H1 (cell line): ENCODE measurements at regions not wholly inside any gene's neighbourhood (a gene's known extent, or its start where the extent isn't known, plus 50 kb on each side); places are given as distances from the start of the nearest gene placed in this dataset.

Experiments used
- CTCF ChIA-PET: fragments of 300-600 bp; sonication (Branson Sonifier 250); formaldehyde crosslinking; loops from one replicate; lab custom pipeline; 2021; ENCODE audit not compliant: partially characterized antibody; lab: Charles Lee
- POLR2A ChIA-PET: fragments of 300-600 bp; sonication (Branson Sonifier 250); formaldehyde crosslinking; loops from one replicate; lab custom pipeline; 2021; ENCODE audit warnings: inconsistent platforms; ENCODE audit not compliant: partially characterized antibody; lab: Charles Lee
- DNase-seq, 2 experiments: peaks; one replicate each; pipeline versions ENCODE4 v3.0.0 to v3.0.0-alpha.2; 2010 to 2022; ENCODE audit warnings: low spot score in 2 of 2, low read depth in 1 of 2, mixed read lengths in 1 of 2
- FAIRE-seq: peaks from 2 replicates; lab custom pipeline; 2011; peaks lifted over from hg19 to GRCh38; lab: Jason Lieb, UNC
- H2AFZ ChIP-seq: 2 replicates; pipeline ENCODE4 v1.8.1; 2012; ENCODE audit warnings: low read length, inconsistent platforms
- H2AK5ac ChIP-seq: 2 replicates; pipeline ENCODE4 v1.6.1; 2013; ENCODE audit warnings: low read depth, low read length
- H2BK120ac ChIP-seq: replicated peaks from 2 replicates; pipeline ENCODE3; 2013; ENCODE audit warnings: low read depth, low read length, inconsistent platforms
- H2BK12ac ChIP-seq: 2 replicates; pipeline ENCODE4 v1.6.1; 2013; ENCODE audit warnings: low read depth, low read length
- H2BK15ac ChIP-seq: 2 replicates; pipeline ENCODE4 v1.6.1; 2013; ENCODE audit warnings: low read length
- H2BK20ac ChIP-seq: 2 replicates; pipeline ENCODE4 v1.6.1; 2013; ENCODE audit warnings: low read length
- H2BK5ac ChIP-seq: 2 replicates; pipeline ENCODE4 v1.6.1; 2013; ENCODE audit warnings: low read depth, low read length
- H3K14ac ChIP-seq: 2 replicates; pipeline ENCODE4 v1.6.1; 2013; ENCODE audit warnings: inconsistent platforms; ENCODE audit not compliant: insufficient read length
- H3K18ac ChIP-seq: 2 replicates; pipeline ENCODE4 v1.6.1; 2013; ENCODE audit warnings: low read length; ENCODE audit errors: extremely low read depth
- H3K23ac ChIP-seq: 2 replicates; pipeline ENCODE4 v1.6.1; 2013; ENCODE audit warnings: inconsistent platforms; ENCODE audit not compliant: insufficient read length
- H3K23me2 ChIP-seq: 2 replicates; pipeline ENCODE4 v1.6.1; 2013; ENCODE audit warnings: low read depth, low read length
- H3K27ac ChIP-seq: 2 replicates; pipeline ENCODE4 v1.6.1; 2011; ENCODE audit warnings: low read depth, low read length, inconsistent platforms
- H3K27me3 ChIP-seq, 4 experiments: replicated peaks in 1 of 4; 1 replicate in 1 of 4; 2 replicates in 3 of 4; pipeline versions ENCODE4 v1.6.1 to v1.8.1; 2011 to 2013; ENCODE audit warnings: low read length in 3 of 4, mild to moderate bottlenecking in 3 of 4, inconsistent platforms in 2 of 4, mixed read lengths in 2 of 4, moderate library complexity in 1 of 4; ENCODE audit not compliant: control insufficient read depth in 3 of 4, insufficient read depth in 3 of 4; ENCODE audit errors: extremely low read depth in 1 of 4
- H3K36me3 ChIP-seq, 4 experiments: 2 replicates each; pipeline versions ENCODE4 v1.6.1 to v1.8.1; 2011 to 2013; ENCODE audit warnings: mild to moderate bottlenecking in 4 of 4, low read length in 3 of 4, moderate library complexity in 2 of 4, control low read depth in 1 of 4, inconsistent platforms in 1 of 4; ENCODE audit not compliant: insufficient read depth in 4 of 4, control insufficient read depth in 2 of 4
- H3K4ac ChIP-seq: replicated peaks from 2 replicates; pipeline ENCODE3; 2013; ENCODE audit warnings: low read length, low read depth, mixed read lengths, inconsistent platforms; ENCODE audit not compliant: insufficient read length
- H3K4me1 ChIP-seq, 4 experiments: replicated peaks in 1 of 4; 1 replicate in 1 of 4; 2 replicates in 3 of 4; pipeline versions ENCODE4 v1.6.1 to v1.8.1; 2011 to 2013; ENCODE audit warnings: low read length in 3 of 4, inconsistent platforms in 2 of 4, mixed read lengths in 1 of 4; ENCODE audit not compliant: insufficient read depth in 4 of 4, control insufficient read depth in 3 of 4
- H3K4me2 ChIP-seq, 2 experiments: 2 replicates each; pipeline versions ENCODE4 v1.6.1 to v1.8.1; 2011 to 2013; ENCODE audit warnings: low read depth in 2 of 2, low read length in 2 of 2, control low read depth in 1 of 2, inconsistent platforms in 1 of 2, mild to moderate bottlenecking in 1 of 2; ENCODE audit not compliant: insufficient read depth in 1 of 2
- H3K4me3 ChIP-seq, 4 experiments: fragments of 200-600, 300-600 bp in 1 of 4; sonication (generic), shearing (Covaris generic), sonication (Bioruptor Twin) in 1 of 4; 2 replicates each; pipeline versions ENCODE4 v1.5.1 to v1.8.1; 2011 to 2016; ENCODE audit warnings: low read length in 4 of 4, low read depth in 3 of 4, control low read depth in 2 of 4, inconsistent platforms in 2 of 4, mild to moderate bottlenecking in 2 of 4, mixed read lengths in 1 of 4, moderate library complexity in 1 of 4; ENCODE audit not compliant: insufficient read depth in 2 of 4; ENCODE audit errors: extremely low read depth in 1 of 4
- H3K56ac ChIP-seq: replicated peaks from 2 replicates; pipeline ENCODE3; 2013; ENCODE audit warnings: low read depth, mild to moderate bottlenecking, mixed read lengths, low read length, inconsistent platforms; ENCODE audit not compliant: insufficient read length
- H3K79me1 ChIP-seq: 2 replicates; pipeline ENCODE4 v1.6.1; 2013; ENCODE audit warnings: low read depth, low read length, control low read depth
- H3K79me2 ChIP-seq, 2 experiments: 2 replicates each; pipeline versions ENCODE4 v1.6.1 to v1.8.1; 2012 to 2013; ENCODE audit warnings: low read length in 2 of 2, mild to moderate bottlenecking in 2 of 2, inconsistent platforms in 1 of 2; ENCODE audit not compliant: insufficient read depth in 2 of 2, control insufficient read depth in 1 of 2
- H3K9ac ChIP-seq, 4 experiments: replicated peaks in 1 of 4; 1 replicate in 1 of 4; 2 replicates in 3 of 4; pipeline versions ENCODE4 v1.6.1 to v1.8.1; 2011 to 2013; ENCODE audit warnings: low read depth in 3 of 4, low read length in 3 of 4, control low read depth in 2 of 4, mild to moderate bottlenecking in 2 of 4, moderate library complexity in 2 of 4, inconsistent platforms in 1 of 4; ENCODE audit errors: extremely low read depth in 1 of 4
- H3K9me3 ChIP-seq, 2 experiments: 2 replicates each; pipeline versions ENCODE4 v1.6.1 to v1.8.1; 2012 to 2013; ENCODE audit warnings: mild to moderate bottlenecking in 2 of 2, moderate library complexity in 2 of 2, control low read depth in 1 of 2, inconsistent platforms in 1 of 2, low read depth in 1 of 2, low read length in 1 of 2, mixed read lengths in 1 of 2; ENCODE audit not compliant: insufficient read depth in 2 of 2
- H4K20me1 ChIP-seq, 2 experiments: replicated peaks in 1 of 2; 2 replicates each; pipeline versions ENCODE3 to v1.8.1; 2011 to 2013; ENCODE audit warnings: inconsistent platforms in 2 of 2, low read length in 2 of 2, mild to moderate bottlenecking in 1 of 2; ENCODE audit not compliant: insufficient read depth in 2 of 2, control insufficient read depth in 1 of 2
- H4K5ac ChIP-seq: 2 replicates; pipeline ENCODE4 v1.6.1; 2013; ENCODE audit warnings: low read length, low read depth, mixed read lengths, inconsistent platforms; ENCODE audit not compliant: insufficient read length
- H4K8ac ChIP-seq: 2 replicates; pipeline ENCODE4 v1.8.0; 2013; ENCODE audit warnings: mild to moderate bottlenecking, moderate library complexity, low read length, inconsistent platforms; ENCODE audit not compliant: insufficient read depth; ENCODE audit errors: extremely low read depth
- H4K91ac ChIP-seq: replicated peaks from 2 replicates; pipeline ENCODE3; 2013; ENCODE audit warnings: low read length, mixed read lengths, inconsistent platforms; ENCODE audit not compliant: insufficient read length
- CBX5 ChIP-seq: fragments of 300-800, 300-1000 bp; sonication (generic); IDR thresholded peaks from 2 replicates; pipeline ENCODE4 v1.7.1; 2016; ENCODE audit warnings: antibody characterized with exemption, low read length, low read depth
- CHD1 ChIP-seq: IDR thresholded peaks from 2 replicates; pipeline ENCODE4 v1.6.1; 2012; ENCODE audit warnings: low read depth, low read length, improper control_type of control experiment
- EGR1 ChIP-seq: IDR thresholded peaks from 2 replicates; pipeline ENCODE4 v1.6.1; 2011; ENCODE audit warnings: low read depth, low read length, borderline replicate concordance
- KDM4A ChIP-seq: IDR thresholded peaks from one replicate; pipeline ENCODE4 v1.7.1; 2012; ENCODE audit warnings: low read depth, mild to moderate bottlenecking, moderate library complexity, low read length, inconsistent platforms; ENCODE audit not compliant: severe bottlenecking
- PHF8 ChIP-seq: fragments of 200-600 bp; sonication (generic); conservative IDR thresholded peaks from 2 replicates; pipeline ENCODE4 v1.7.1; 2012; ENCODE audit warnings: low read depth, mild to moderate bottlenecking, inconsistent platforms, low read length, moderate library complexity
- SIN3A ChIP-seq, 2 experiments: IDR thresholded peaks in 1 of 2; conservative IDR thresholded peaks in 1 of 2; 2 replicates each; pipeline ENCODE4 v1.6.1; 2011 to 2012; ENCODE audit warnings: low read length in 2 of 2, improper control_type of control experiment in 1 of 2, low read depth in 1 of 2, mild to moderate bottlenecking in 1 of 2
- SP4 ChIP-seq: IDR thresholded peaks from 2 replicates; pipeline ENCODE4 v1.6.1; 2012; ENCODE audit warnings: low read length, inconsistent platforms
- YY1 ChIP-seq: IDR thresholded peaks from 2 replicates; pipeline ENCODE4 v1.6.1; 2011; ENCODE audit warnings: low read depth, mild to moderate bottlenecking, low read length
- WGBS, 2 experiments: shearing (Covaris generic) in 1 of 2; methylation state at CpG; one replicate each; pipeline versions ENCODE4 v1.1.6 to v1.1.7; 2013 to 2015; ENCODE audit warnings: low lambda C conversion rate in 2 of 2, mixed read lengths in 2 of 2, inconsistent platforms in 1 of 2, low coverage in 1 of 2, missing lambda C conversion rate in 1 of 2; ENCODE audit not compliant: insufficient replicate concordance in 2 of 2, insufficient coverage in 1 of 2, insufficient read length in 1 of 2; ENCODE audit errors: extremely low coverage in 1 of 2, missing lambda C conversion rate in 1 of 2; 5-methylcytosine and 5-hydroxymethylcytosine counted together

DNA sequence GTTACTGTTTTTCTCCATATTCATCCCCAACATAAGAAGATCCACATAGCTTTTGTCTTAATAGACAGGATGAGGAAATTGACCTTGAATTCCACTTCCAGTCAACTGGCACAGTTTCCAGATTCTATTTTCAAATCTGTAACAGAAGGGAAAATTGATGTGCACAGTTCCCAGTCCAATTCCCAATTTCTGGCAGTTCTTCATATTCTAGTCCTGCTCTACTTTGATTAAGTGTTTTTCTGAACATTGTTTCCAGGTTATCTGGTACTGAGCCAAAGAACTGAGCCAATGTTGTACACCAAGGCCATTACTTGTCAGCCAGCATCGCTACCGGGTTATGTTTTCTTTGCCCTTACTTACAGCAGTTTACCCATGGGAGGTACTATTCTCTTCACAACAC is 1755.4 kb downstream of the PLA2G4A start:
- H3K4me3 ChIP-seq = no peak overlapping the region
- no peaks in the 10 kb centered on the region; a peak in 1 of 7 replicates for H3K4me1 ChIP-seq
- H3K23ac ChIP-seq = no peak overlapping the region
- FAIRE-seq = no peak
- no peaks in the 10 kb centered on the region for H3K9me3 ChIP-seq
- H3K79me1 ChIP-seq = no peaks in the 10 kb centered on the region
- no peak overlapping the region for H3K14ac ChIP-seq
- no peak overlapping the region for H3K4ac ChIP-seq
- no peak for DNase-seq
- H4K91ac ChIP-seq = no peak overlapping the region
- H3K9ac ChIP-seq = no peak overlapping the region
- no peak overlapping the region for H2BK15ac ChIP-seq
- H3K79me2 ChIP-seq = no peaks in the 10 kb centered on the region
- TF ChIP-seq SIN3A (conservative IDR thresholded peaks at IDR 0.05 in 1 of 2, IDR thresholded peaks at IDR 0.05 in 1 of 2; ENCODE audit: low read depth in 1 of 2, low read length in 2 of 2) (no peak), YY1 (no peak), CHD1 (no peak), SP4 (no peak), KDM4A (no peak), EGR1 (no peak), CBX5 (no peak), PHF8 (no peak)
- TF ChIP-seq, all 59 proteins: peak for 0
- Histone ChIP-seq H3K56ac (no peak overlapping the region), H2BK5ac (no peak overlapping the region), H4K5ac (no peak overlapping the region), H2BK12ac (no peak overlapping the region), H3K27me3 (no peaks in the 10 kb centered on the region), H3K4me2 (no peak overlapping the region), H2BK20ac (no peak overlapping the region), H4K20me1 (no peaks in the 10 kb centered on the region), H2AK5ac (no peak overlapping the region), H2BK120ac (no peak overlapping the region), H2AFZ (no peak overlapping the region), H3K27ac (no peak overlapping the region), H3K36me3 (no peaks in the 10 kb centered on the region), H3K23me2 (no peaks in the 10 kb centered on the region), H4K8ac (no peak overlapping the region), H3K18ac (no peak overlapping the region)
- 97% methylated on average over 2 of the region's 2 CpGs; no CpG with 5 or more reads in 1 of the 2 experiments for WGBS, 2 experiments
- ChIA-PET CTCF (no interaction called here), POLR2A (no interaction called here)
